OCI-LY3 (cell line): ENCODE measurements at regions not wholly inside any gene's neighbourhood (a gene's known extent, or its start where the extent isn't known, plus 50 kb on each side); places are given as distances from the start of the nearest gene placed in this dataset.

Experiments used
- CTCF ChIP-seq: fragments of 200-600, 300-600 bp; sonication (generic); IDR thresholded peaks from 2 replicates; pipeline ENCODE4 v1.5.1; 2014; ENCODE audit warnings: antibody characterized with exemption, low read length, low read depth
- EZH2phosphoT487 ChIP-seq: fragments of 200-600 bp; shearing (Covaris generic); IDR thresholded peaks from 2 replicates; pipeline ENCODE4 v1.6.1; 2018; ENCODE audit warnings: antibody characterized with exemption, mixed run types, low read depth

DNA sequence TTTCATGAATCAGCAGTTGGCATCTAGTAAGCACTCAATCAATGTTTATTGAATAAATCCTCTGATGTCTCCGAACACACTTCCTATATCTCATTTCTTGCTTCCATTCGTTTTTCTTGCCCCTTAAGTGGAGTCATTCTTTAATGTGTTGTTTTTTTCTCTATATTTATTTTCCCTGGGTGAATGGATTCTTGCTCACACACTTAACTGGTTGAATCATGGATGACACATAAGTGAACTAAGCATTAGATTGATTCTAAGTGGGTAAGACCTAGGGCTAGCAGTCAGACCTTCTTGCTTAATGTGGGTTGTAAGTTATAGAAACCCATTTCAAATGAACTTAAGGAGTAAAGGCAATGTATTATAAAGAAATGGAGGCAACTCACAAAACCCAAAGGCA, 111.1 kb downstream of the RTL3 start:
- TF ChIP-seq EZH2phosphoT487 (no peak), CTCF (no peak)
